T-helper 1 cell treated with Interleukin-12 subunit alpha and Interleukin-12 subunit beta and Interleukin-4 antibody, amounts not matched to agents 30 ng/mL and 1 ng/mL, for 36 hours (primary cell): ENCODE measurements at regions not wholly inside any gene's neighbourhood (a gene's known extent, or its start where the extent isn't known, plus 50 kb on each side); places are given as distances from the start of the nearest gene placed in this dataset.
"Not testable (repeated sequence)": the region's sequence is repeated elsewhere in the genome, so short reads cannot be mapped to it uniquely, and the experiment has no call there.

Source experiments
- intact Hi-C: fragments of 100-400 bp; cut with micrococcal nuclease; formaldehyde crosslinking; loops from one replicate; pipeline ENCODE4 v1.15.1; 2024

DNA sequence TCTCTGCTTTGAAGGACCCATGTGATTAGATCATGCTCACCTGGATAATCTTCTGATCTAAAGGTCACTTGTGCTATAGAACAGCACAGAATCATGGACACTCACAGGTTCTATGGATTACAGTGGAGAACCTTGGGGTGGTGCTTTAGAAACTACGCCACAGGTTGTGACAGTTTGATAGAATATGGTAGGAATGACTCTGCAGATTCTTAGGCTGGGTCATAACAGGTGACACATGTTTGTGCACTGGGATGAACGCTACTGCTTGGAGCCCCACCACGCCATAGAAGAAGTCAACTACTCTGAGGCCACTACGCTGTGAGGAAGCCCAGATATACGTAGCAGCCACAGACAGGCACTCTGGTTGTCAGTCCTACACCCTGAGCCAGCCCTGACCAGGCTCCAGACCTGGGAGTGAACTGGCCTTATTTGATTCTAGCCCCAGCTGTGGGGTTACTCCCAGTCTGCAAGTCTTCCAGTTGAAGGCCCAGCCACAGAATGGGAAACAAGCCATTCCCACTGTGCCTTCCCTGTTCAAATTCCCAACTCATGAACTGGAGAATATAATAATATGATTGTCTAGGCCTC lies 99.0 kb upstream of the SLC24A3 start:
- intact Hi-C loops: no loop called here

DNA sequence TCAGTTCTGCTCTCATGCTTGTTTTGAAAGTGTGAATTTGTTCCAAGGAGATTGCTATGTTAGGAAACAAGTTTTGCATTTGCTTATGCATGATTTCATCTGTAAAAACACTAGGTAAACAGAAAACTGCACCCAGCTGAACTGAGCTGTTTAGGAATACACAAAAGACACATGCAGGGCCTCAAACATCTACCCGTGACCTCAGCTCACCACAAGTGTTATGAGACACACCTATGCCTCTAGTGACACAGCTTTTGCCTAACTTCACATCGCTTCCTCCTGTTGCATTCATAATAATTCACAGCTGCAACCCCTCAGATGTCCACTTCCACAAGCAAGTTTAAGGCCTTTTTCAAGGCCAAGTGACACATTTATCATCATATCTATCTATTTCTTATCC lies 98.0 kb upstream of the SLC24A3 start:
- intact Hi-C loops: no loop called here

DNA sequence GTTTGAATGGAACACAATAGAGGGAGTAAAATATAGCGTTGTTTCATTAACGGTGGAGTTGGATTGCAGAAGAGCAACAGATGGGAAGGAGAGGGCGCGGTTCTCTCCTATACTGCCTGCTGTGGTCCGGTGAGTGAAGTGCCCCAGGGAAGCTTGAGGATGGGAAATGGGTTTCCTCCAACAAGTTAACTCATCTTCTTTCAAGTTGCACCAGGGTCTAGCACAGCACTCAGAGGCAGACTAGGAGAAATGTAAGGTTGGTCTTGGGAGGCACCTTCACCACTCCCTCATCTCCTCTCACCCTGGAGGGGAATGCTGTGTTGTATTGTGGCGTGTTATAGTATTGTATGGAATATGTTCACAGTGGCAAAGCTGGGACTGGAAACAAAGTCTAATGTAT lies 96.9 kb upstream of the SLC24A3 start:
- intact Hi-C loops: no loop called here

GRCh38 chr20:19120011-19120410 lies 92.4 kb upstream of the SLC24A3 start:
- intact Hi-C loops: no loop called here

DNA sequence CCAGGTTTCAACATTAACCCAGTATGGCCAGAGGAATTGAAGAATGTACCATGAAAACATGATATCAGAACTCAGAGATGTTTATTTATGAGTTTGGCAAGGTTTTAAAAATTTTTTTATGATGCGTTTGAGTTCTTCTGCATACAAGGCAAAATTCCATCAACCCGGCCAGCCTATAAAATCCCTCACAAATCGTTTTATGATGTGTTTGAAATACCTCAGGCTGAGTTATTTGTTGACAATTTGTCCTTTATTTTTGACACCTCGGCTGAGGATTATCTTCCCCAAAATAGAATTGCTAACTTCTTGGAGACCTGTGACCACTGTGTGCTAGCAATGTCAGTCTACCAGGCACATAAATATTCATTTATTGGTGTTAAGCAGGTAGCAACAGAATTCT lies 91.9 kb upstream of the SLC24A3 start:
- intact Hi-C loops: no loop called here

- intact Hi-C loops: no loop called here
Measured at GRCh38 chr20:19121463-19121862, 91.0 kb upstream of the SLC24A3 start.

DNA sequence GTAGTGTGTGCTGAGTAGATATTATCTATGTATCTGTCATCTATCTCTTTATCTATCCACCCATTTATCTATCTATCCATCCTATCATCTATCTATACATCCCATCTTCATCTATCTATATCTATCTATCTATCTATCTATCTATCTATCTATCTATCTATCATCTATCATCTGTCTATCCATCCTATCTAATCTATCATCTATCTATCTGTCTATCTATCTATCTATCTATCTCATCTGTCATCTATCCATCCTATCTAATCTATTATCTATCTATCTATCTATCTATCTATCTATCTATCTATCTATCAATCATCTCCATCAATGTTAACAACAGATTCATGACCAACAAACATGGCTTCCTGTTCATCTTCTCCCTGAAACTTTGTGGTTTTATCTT lies 90.5 kb upstream of the SLC24A3 start:
- intact Hi-C loops: no loop called here

DNA sequence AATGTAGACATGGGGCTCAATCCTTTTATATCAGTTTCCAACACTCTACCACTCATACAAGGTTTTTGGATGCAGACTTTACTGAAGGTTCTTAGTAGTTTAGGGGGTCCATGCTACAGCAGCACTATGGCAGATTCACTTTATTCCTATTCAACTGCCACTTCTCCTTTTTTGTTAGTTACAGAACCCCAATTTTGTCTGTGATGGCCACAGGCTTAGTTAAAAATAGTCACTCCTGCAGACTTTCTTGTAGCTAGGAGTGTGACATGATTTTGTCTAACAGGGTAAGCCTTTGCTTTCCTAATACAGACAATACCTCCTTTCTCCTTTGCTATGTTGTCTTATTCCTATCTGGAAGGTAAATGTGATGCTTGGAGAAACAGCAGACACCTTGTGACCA lies 90.0 kb upstream of the SLC24A3 start:
- intact Hi-C loops: no loop called here

GRCh38 chr20:19125508-19125907 lies 86.9 kb upstream of the SLC24A3 start:
- intact Hi-C loops: no loop called here

GRCh38 chr20:19129306-19129705 lies 83.1 kb upstream of the SLC24A3 start:
- intact Hi-C loops: no loop called here

- intact Hi-C loops: no loop called here
Measured at GRCh38 chr20:19129976-19130612, 82.3 kb upstream of the SLC24A3 start.

DNA sequence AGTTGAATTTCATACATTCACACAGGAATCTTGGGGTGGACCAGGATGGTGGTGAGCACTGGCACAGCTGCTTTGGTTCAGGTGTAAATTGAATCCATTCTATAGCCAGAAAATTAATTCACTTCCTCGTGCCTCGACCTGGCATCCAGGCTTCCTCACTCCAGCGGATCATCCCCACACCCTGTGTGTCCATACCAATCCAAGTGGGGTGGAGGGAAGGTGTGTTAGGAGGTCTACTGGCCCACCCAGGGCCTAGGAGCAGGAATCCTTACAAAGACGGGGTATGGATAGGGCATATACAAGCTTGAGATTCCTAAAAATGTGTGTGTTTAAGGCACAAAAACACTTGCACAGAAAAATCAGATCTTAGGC lies 81.8 kb upstream of the SLC24A3 start:
- intact Hi-C loops: no loop called here

DNA sequence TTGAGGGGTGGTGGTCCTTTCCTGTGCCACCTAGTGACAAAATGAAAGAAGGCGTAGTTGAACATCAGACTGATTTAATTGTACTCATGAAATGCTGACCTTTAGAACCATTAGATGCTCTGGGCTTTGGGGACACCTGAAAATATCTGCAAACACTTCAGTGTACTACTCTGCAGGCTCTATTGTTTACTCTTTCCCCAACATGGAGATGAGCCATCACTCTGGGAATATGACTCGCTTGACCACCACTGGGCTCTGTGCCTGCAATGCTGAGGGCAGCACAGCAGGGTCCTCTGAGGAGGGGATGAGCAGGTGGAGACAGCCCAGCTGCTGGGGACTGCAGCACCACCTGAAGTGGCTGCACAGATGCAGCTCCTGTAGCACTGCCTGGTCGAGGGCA lies 74.8 kb upstream of the SLC24A3 start:
- intact Hi-C loops: no loop called here

DNA sequence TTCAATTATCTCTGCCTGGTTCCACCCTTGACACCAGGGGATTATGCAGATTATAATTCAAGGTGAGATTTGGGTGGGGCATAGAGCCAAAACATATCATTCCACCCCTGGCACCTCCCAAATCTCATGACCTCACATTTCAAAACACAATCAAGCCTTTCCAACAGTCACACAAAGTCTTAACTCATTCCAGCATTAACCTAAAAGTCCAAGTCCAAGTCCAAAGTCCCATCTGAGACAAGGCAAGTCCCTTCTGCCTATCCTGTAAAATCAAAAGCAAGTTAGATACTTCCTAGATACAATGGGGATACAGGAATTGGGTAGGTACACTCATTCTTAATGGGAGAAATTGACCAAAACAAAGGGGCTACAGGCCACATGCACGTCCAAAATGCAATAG lies 73.7 kb upstream of the SLC24A3 start:
- intact Hi-C loops: no loop called here

GRCh38 chr20:19139584-19139983 lies 72.9 kb upstream of the SLC24A3 start:
- intact Hi-C loops: not testable (repeated sequence)

DNA sequence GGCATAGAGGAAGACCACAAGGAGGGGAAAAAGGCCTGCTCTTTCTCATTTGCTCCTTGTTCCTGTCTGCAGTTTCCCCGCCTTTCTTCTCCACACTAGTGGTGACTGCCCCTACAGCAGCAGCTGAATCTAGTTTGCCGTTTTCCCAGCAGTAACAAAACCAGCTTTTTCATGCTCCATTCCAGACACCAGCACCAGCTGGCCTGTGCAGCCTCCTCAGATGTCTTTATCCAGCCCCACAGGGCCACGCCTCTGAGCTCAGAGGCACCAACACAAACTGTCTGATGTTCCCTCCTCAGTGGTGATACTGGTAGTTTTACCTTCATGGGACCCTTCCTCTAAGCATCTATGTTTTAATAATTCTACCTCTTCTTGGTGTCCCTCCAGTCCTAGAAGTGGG lies 70.4 kb upstream of the SLC24A3 start:
- intact Hi-C loops: no loop called here

- intact Hi-C loops: no loop called here
Measured at GRCh38 chr20:19143890-19144289, 68.6 kb upstream of the SLC24A3 start.

GRCh38 chr20:19161336-19161735 lies 51.1 kb upstream of the SLC24A3 start:
- intact Hi-C loops: no loop called here
